IMR-90 (cell line): ENCODE measurements at regions not wholly inside any gene's neighbourhood (a gene's known extent, or its start where the extent isn't known, plus 50 kb on each side); places are given as distances from the start of the nearest gene placed in this dataset.

Experiments used
- ATAC-seq: fragments of 200-7000 bp; cut with Tn5 transposase; 2 replicates; pipeline ENCODE4 v1.9.1; 2020; ENCODE audit warnings: low read depth, mild to moderate bottlenecking, moderate library complexity
- BruUV-seq: library from RNA; stranded (reverse); fragments of 400-500 nt; replicated peaks from 2 replicates; lab custom pipeline; 2021; lab: Mats Ljungman, UMichigan
- CTCF ChIA-PET: fragments of 300-600 bp; formaldehyde crosslinking; extraction: SDS; loops from one replicate; lab custom pipeline; 2021; ENCODE audit warnings: antibody characterized with exemption; lab: Yijun Ruan, JAX
- POLR2A ChIA-PET: fragments of 300-600 bp; sonication (Branson Sonifier 250); formaldehyde crosslinking; loops from one replicate; lab custom pipeline; 2022; ENCODE audit warnings: antibody characterized with exemption; ENCODE audit not compliant: unreplicated experiment; lab: Charles Lee
- DNase-seq: peaks from one replicate; pipeline ENCODE4 v3.0.0; 2013
- H2AFZ ChIP-seq: replicated peaks from 2 replicates; pipeline ENCODE3; 2013; ENCODE audit warnings: low read length, mild to moderate bottlenecking; ENCODE audit not compliant: poor library complexity
- H2AK5ac ChIP-seq: 2 replicates; pipeline ENCODE4 v1.6.1; 2013; ENCODE audit warnings: low read depth, low read length, inconsistent platforms
- H2AK9ac ChIP-seq: replicated peaks from 2 replicates; pipeline ENCODE3; 2013; ENCODE audit warnings: mild to moderate bottlenecking, low read depth, low read length, moderate library complexity; ENCODE audit not compliant: poor library complexity
- H2BK120ac ChIP-seq: 2 replicates; pipeline ENCODE4 v1.6.1; 2013; ENCODE audit warnings: low read depth, low read length, inconsistent platforms
- H2BK15ac ChIP-seq: 3 replicates; pipeline ENCODE4 v1.6.1; 2013; ENCODE audit warnings: low read depth, low read length, inconsistent platforms
- H2BK20ac ChIP-seq: 2 replicates; pipeline ENCODE4 v1.6.1; 2013; ENCODE audit warnings: low read depth, mild to moderate bottlenecking, inconsistent platforms, low read length, moderate library complexity
- H2BK5ac ChIP-seq: 2 replicates; pipeline ENCODE4 v1.6.1; 2013; ENCODE audit warnings: mild to moderate bottlenecking, low read depth, low read length, inconsistent platforms; ENCODE audit not compliant: poor library complexity, severe bottlenecking
- H3K14ac ChIP-seq: replicated peaks from 2 replicates; pipeline ENCODE4 v1.6.1; 2013; ENCODE audit warnings: low read depth, low read length, inconsistent platforms
- H3K18ac ChIP-seq: 2 replicates; pipeline ENCODE4 v1.6.1; 2013; ENCODE audit warnings: low read depth, low read length, control low read depth
- H3K23ac ChIP-seq: 2 replicates; pipeline ENCODE4 v1.6.1; 2013; ENCODE audit warnings: low read depth, low read length, inconsistent platforms
- H3K27ac ChIP-seq: 2 replicates; pipeline ENCODE4 v1.5.1; 2013; ENCODE audit warnings: mild to moderate bottlenecking, control low read depth, low read length; ENCODE audit not compliant: insufficient read depth
- H3K27me3 ChIP-seq: 2 replicates; pipeline ENCODE4 v1.6.1; 2013; ENCODE audit warnings: low read length; ENCODE audit not compliant: control insufficient read depth, insufficient read depth
- H3K36me3 ChIP-seq: 2 replicates; pipeline ENCODE4 v1.6.1; 2013; ENCODE audit warnings: low read length, mixed read lengths; ENCODE audit not compliant: control insufficient read depth, insufficient read depth
- H3K4ac ChIP-seq: 2 replicates; pipeline ENCODE4 v1.6.1; 2013; ENCODE audit warnings: low read depth, low read length, inconsistent platforms
- H3K4me1 ChIP-seq: 2 replicates; pipeline ENCODE4 v1.6.1; 2013; ENCODE audit warnings: low read length, mixed read lengths; ENCODE audit not compliant: control insufficient read depth, insufficient read depth
- H3K4me2 ChIP-seq: 2 replicates; pipeline ENCODE4 v1.6.1; 2013; ENCODE audit warnings: low read depth, mild to moderate bottlenecking, control low read depth, low read length, moderate library complexity
- H3K4me3 ChIP-seq: 2 replicates; pipeline ENCODE4 v1.5.1; 2013; ENCODE audit warnings: low read depth, mild to moderate bottlenecking, control low read depth, low read length, moderate library complexity; ENCODE audit not compliant: insufficient read depth
- H3K56ac ChIP-seq: 2 replicates; pipeline ENCODE4 v1.6.1; 2013; ENCODE audit warnings: low read length, inconsistent platforms; ENCODE audit not compliant: insufficient read depth; ENCODE audit errors: extremely low read depth
- H3K79me1 ChIP-seq, 2 experiments: 2 replicates each; pipeline ENCODE4 v1.6.1; 2013; ENCODE audit warnings: low read length in 2 of 2, inconsistent platforms in 1 of 2, low read depth in 1 of 2
- H3K9ac ChIP-seq: 2 replicates; pipeline ENCODE4 v1.6.1; 2013; ENCODE audit warnings: low read depth, low read length, control low read depth
- H3K9me1 ChIP-seq: 2 replicates; pipeline ENCODE4 v1.6.1; 2013; ENCODE audit warnings: low read length, inconsistent platforms; ENCODE audit not compliant: insufficient read depth
- H3K9me3 ChIP-seq: 2 replicates; pipeline ENCODE4 v1.6.1; 2013; ENCODE audit warnings: low read length; ENCODE audit not compliant: control insufficient read depth, insufficient read depth
- H4K20me1 ChIP-seq: 2 replicates; pipeline ENCODE4 v1.6.1; 2013; ENCODE audit warnings: low read length, inconsistent platforms; ENCODE audit not compliant: insufficient read depth
- H4K5ac ChIP-seq: 2 replicates; pipeline ENCODE4 v1.6.1; 2013; ENCODE audit warnings: mild to moderate bottlenecking, low read depth, low read length, control low read depth
- H4K8ac ChIP-seq, 2 experiments: 2 replicates each; pipeline ENCODE4 v1.6.1; 2013; ENCODE audit warnings: low read depth in 2 of 2, low read length in 2 of 2, control low read depth in 1 of 2, inconsistent platforms in 1 of 2
- H4K91ac ChIP-seq: 2 replicates; pipeline ENCODE4 v1.6.1; 2013; ENCODE audit warnings: low read depth, low read length, inconsistent platforms; ENCODE audit not compliant: insufficient read depth
- CEBPB ChIP-seq: IDR thresholded peaks from 2 replicates; pipeline ENCODE4 v1.6.1; 2012; ENCODE audit warnings: low read depth, low read length, improper control_type of control experiment
- CTCF ChIP-seq: conservative IDR thresholded peaks from 2 replicates; pipeline ENCODE4 v1.5.1; 2012; ENCODE audit warnings: mild to moderate bottlenecking, low read depth, low read length, improper control_type of control experiment
- MAFK ChIP-seq: IDR thresholded peaks from 2 replicates; pipeline ENCODE4 v1.6.1; 2012; ENCODE audit warnings: low read depth, low read length, improper control_type of control experiment
- MAZ ChIP-seq: IDR thresholded peaks from 2 replicates; pipeline ENCODE4 v1.6.1; 2012; ENCODE audit warnings: low read depth, mild to moderate bottlenecking, low read length, improper control_type of control experiment, moderate library complexity, borderline replicate concordance
- RCOR1 ChIP-seq: IDR thresholded peaks from 2 replicates; pipeline ENCODE4 v1.6.1; 2012; ENCODE audit warnings: mild to moderate bottlenecking, low read length, improper control_type of control experiment; ENCODE audit not compliant: insufficient replicate concordance
- RFX5 ChIP-seq: IDR thresholded peaks from 2 replicates; pipeline ENCODE4 v1.8.0; 2012; ENCODE audit warnings: low read depth, mild to moderate bottlenecking, low read length, moderate library complexity
- SMC3 ChIP-seq: fragments of 150-350 bp; IDR thresholded peaks from 2 replicates; pipeline ENCODE4 v1.6.1; 2016; ENCODE audit warnings: low read depth, mild to moderate bottlenecking, antibody characterized with exemption, low read length, moderate library complexity
- USF2 ChIP-seq: fragments of 150-350 bp; IDR thresholded peaks from 2 replicates; pipeline ENCODE4 v1.6.1; 2017; ENCODE audit warnings: mild to moderate bottlenecking, antibody characterized with exemption, low read length, low read depth
- WGBS, 2 experiments: methylation state at CpG; one replicate each; pipeline versions ENCODE4 v1.1.5 to v1.1.7; 2013; ENCODE audit warnings: missing lambda C conversion rate in 2 of 2; ENCODE audit not compliant: insufficient read length in 1 of 2; ENCODE audit errors: extremely low coverage in 2 of 2; 5-methylcytosine and 5-hydroxymethylcytosine counted together
- dilution Hi-C: fragments of 300-500 bp; cut with HindIII; formaldehyde crosslinking; loops from one replicate; pipeline ENCODE4 v1.14.3; 2018; ENCODE audit warnings: low sequenced_read_pairs; ENCODE audit not compliant: unreplicated experiment
- in situ Hi-C: fragments of 300-500 bp; cut with MboI; formaldehyde crosslinking; loops from 3 replicates; pipeline ENCODE4 v1.14.3; 2019; ENCODE audit warnings: low sequenced_read_pairs, inconsistent platforms, mixed read lengths
- intact Hi-C: fragments of 100-400 bp; cut with micrococcal nuclease; formaldehyde crosslinking; loops from 2 replicates; pipeline ENCODE4 v1.10.0; 2022

- TF ChIP-seq RFX5 (no peak), MAFK (no peak), CEBPB (no peak), SMC3 (no peak), CTCF (no peak), USF2 (no peak), RCOR1 (no peak), MAZ (no peak)
- H4K5ac ChIP-seq = no peak overlapping the region
- in situ Hi-C loops = no loop called here
- H3K18ac ChIP-seq = no peak overlapping the region
- H2BK120ac ChIP-seq = no peak overlapping the region
- no peak overlapping the region for H2BK5ac ChIP-seq
- H3K4me2 ChIP-seq = no peak overlapping the region
- H3K4me3 ChIP-seq = no peak overlapping the region
- no peaks in the 10 kb centered on the region for H3K9me1 ChIP-seq
- peak; percentile 79 for ATAC-seq
- no TSS peak for BruUV-seq
- no peaks in the 10 kb centered on the region for H3K4me1 ChIP-seq
- H3K4ac ChIP-seq = no peak overlapping the region
- no peaks in the 10 kb centered on the region for H3K27me3 ChIP-seq
- no peak overlapping the region for H4K91ac ChIP-seq
- dilution Hi-C loops = no loop called here
- ChIA-PET CTCF (interaction anchor here (0.6 kb wide), 1 partner anchor 29 kb away, joined by 3 read pairs; no protein-coding TSS in a partner anchor), POLR2A (no interaction called here)
- no peak overlapping the region for H3K27ac ChIP-seq
- H2AK5ac ChIP-seq = no peak overlapping the region
- no peaks in the 10 kb centered on the region for H4K20me1 ChIP-seq
- no peaks in the 10 kb centered on the region for H3K36me3 ChIP-seq
- no peaks in the 10 kb centered on the region for H3K9me3 ChIP-seq
- no peak overlapping the region for H2AK9ac ChIP-seq
- no peak overlapping the region for H2BK15ac ChIP-seq
- no peak overlapping the region for H3K23ac ChIP-seq
- no peak overlapping the region for H3K9ac ChIP-seq
- no peak overlapping the region for H2AFZ ChIP-seq
- no peak overlapping the region for H2BK20ac ChIP-seq
- intact Hi-C loops = no loop called here
- H3K14ac ChIP-seq = no peak overlapping the region
- 100% methylated on average over 1 of the region's 4 CpGs; no CpG with 5 or more reads in 1 of the 2 experiments for WGBS, 2 experiments
- no peak overlapping the region for H3K56ac ChIP-seq
- no peak overlapping the region for H4K8ac ChIP-seq
- H3K79me1 ChIP-seq = no peaks in the 10 kb centered on the region
- peak; percentile 18 for DNase-seq
Measured at GRCh38 chr3:76965122-76965725, 74.7 kb upstream of the ROBO2 start.
